ENCODE measurements at regions not wholly inside any gene's neighbourhood (a gene's known extent, or its start where the extent isn't known, plus 50 kb on each side); places are given as distances from the start of the nearest gene placed in this dataset.

DNA sequence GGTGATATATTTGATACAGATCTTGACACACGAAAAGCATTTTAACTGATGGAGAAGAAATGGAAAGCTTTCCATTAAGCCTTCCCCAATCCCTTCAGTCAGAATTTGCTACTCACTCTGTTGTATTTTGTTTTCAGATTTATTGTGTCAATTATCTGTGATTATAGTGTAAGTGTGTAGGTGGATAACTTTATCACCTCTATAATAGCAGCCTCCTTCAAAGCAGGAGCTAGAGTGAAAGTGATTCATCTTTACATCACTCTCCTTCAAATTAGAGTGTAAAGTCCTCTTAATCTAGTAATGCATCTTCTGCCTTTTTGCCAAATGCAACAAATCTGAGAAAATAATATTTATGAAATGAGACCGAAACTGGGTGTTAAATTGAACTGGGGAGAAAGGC lies 459.7 kb upstream of the ZP4 start:
- no peak overlapping the region for H3K9ac ChIP-seq (ENCODE audit: low read depth, low read length)
- TF ChIP-seq, protein P1, sequence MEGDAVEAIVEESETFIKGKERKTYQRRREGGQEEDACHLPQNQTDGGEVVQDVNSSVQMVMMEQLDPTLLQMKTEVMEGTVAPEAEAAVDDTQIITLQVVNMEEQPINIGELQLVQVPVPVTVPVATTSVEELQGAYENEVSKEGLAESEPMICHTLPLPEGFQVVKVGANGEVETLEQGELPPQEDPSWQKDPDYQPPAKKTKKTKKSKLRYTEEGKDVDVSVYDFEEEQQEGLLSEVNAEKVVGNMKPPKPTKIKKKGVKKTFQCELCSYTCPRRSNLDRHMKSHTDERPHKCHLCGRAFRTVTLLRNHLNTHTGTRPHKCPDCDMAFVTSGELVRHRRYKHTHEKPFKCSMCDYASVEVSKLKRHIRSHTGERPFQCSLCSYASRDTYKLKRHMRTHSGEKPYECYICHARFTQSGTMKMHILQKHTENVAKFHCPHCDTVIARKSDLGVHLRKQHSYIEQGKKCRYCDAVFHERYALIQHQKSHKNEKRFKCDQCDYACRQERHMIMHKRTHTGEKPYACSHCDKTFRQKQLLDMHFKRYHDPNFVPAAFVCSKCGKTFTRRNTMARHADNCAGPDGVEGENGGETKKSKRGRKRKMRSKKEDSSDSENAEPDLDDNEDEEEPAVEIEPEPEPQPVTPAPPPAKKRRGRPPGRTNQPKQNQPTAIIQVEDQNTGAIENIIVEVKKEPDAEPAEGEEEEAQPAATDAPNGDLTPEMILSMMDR (IDR thresholded peaks at IDR 0.05; ENCODE audit: borderline replicate concordance, extremely low read depth, low read length, poor library complexity, severe bottlenecking) = no peak
- no peak for TF ChIP-seq EZH2 (IDR thresholded peaks at IDR 0.05; ENCODE audit: borderline replicate concordance, low read depth, low read length, severe bottlenecking)
- DNase-seq (no peak), ATAC-seq (ENCODE audit: insufficient read depth, low read depth) (no peak)
- H2AFZ ChIP-seq (ENCODE audit: low read depth, low read length) = no peak overlapping the region
- no peaks in the 10 kb centered on the region for H3K4me1 ChIP-seq (ENCODE audit: insufficient read depth, low read length)
- H3K4me3 ChIP-seq (ENCODE audit: low read depth in 1 of 2, low read length in 2 of 2) = no peak overlapping the region
- no peak overlapping the region for H3K27ac ChIP-seq (ENCODE audit: low read length)
- H3K9me3 ChIP-seq (ENCODE audit: insufficient read depth, low read length, severe bottlenecking) = no peaks in the 10 kb centered on the region
- H3K27me3 ChIP-seq (ENCODE audit: insufficient read depth, low read length, poor library complexity) = no peaks in the 10 kb centered on the region
- H3K79me2 ChIP-seq (ENCODE audit: insufficient read depth, low read length) = no peaks in the 10 kb centered on the region
- no peaks in the 10 kb centered on the region for H3K36me3 ChIP-seq (ENCODE audit: insufficient read depth, low read length)
- no peak overlapping the region for H3K4me2 ChIP-seq (ENCODE audit: insufficient read depth, low read length)
- H4K20me1 ChIP-seq (ENCODE audit: insufficient read depth, low read length) = no peaks in the 10 kb centered on the region

DNA sequence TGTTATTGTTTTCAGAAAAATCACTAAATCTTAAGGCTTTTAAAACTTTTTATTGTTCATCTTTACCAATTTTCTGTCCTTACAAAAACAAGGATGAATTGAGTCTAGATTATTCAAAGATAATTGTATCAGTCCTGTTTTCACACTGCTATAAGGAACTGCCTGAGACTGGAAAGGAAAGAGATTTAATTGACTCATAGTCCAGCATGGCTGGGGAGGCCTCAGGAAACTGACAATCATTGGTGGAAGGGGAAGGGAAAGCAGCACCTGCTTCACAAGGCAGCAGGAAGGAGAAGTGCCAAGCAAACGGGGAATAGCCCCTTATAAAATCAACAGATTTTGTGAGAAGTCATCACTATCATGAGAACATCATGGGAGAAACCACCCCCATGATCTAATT lies 455.6 kb upstream of the ZP4 start:
- TF ChIP-seq EZH2 (IDR thresholded peaks at IDR 0.05; ENCODE audit: borderline replicate concordance, low read depth, low read length, severe bottlenecking) = no peak
- TF ChIP-seq, protein P1 (IDR thresholded peaks at IDR 0.05; ENCODE audit: borderline replicate concordance, extremely low read depth, low read length, poor library complexity, severe bottlenecking) = no peak
- H3K4me2 ChIP-seq (ENCODE audit: insufficient read depth, low read length) = no peak overlapping the region
- no peak for DNase-seq
- no peaks in the 10 kb centered on the region for H3K36me3 ChIP-seq (ENCODE audit: insufficient read depth, low read length)
- no peak overlapping the region for H3K27ac ChIP-seq (ENCODE audit: low read length)
- no peaks in the 10 kb centered on the region for H3K27me3 ChIP-seq (ENCODE audit: insufficient read depth, low read length, poor library complexity)
- ATAC-seq (ENCODE audit: insufficient read depth, low read depth) = no peak
- H3K79me2 ChIP-seq (ENCODE audit: insufficient read depth, low read length) = no peaks in the 10 kb centered on the region
- no peak overlapping the region for H3K9ac ChIP-seq (ENCODE audit: low read depth, low read length)
- no peaks in the 10 kb centered on the region for H3K4me1 ChIP-seq (ENCODE audit: insufficient read depth, low read length)
- H2AFZ ChIP-seq (ENCODE audit: low read depth, low read length) = no peak overlapping the region
- no peaks in the 10 kb centered on the region for H3K9me3 ChIP-seq (ENCODE audit: insufficient read depth, low read length, severe bottlenecking)
- no peaks in the 10 kb centered on the region for H4K20me1 ChIP-seq (ENCODE audit: insufficient read depth, low read length)
- H3K4me3 ChIP-seq (ENCODE audit: low read depth in 1 of 2, low read length in 2 of 2) = no peak overlapping the region

DNA sequence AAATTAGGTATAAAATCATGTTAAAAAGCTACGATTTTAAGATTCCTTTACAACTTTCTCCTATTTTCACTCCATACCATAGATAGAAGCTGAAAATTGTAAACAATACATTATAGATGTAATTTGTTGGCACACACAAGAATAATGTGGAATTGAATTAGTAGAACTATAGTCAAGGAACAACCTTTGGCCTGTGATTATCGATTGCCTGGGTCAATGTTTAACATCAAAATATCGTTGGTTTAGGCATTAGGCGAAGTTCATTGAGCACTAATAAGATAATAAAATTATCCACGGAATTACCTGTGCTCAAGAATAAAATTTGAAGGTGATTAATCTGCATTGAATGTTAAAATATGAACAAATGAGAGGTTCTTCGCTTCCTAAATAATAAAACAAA lies 455.1 kb upstream of the ZP4 start:
- H3K27ac ChIP-seq (ENCODE audit: low read length) = no peak overlapping the region
- ATAC-seq (ENCODE audit: insufficient read depth, low read depth) (no peak), DNase-seq (no peak)
- H3K36me3 ChIP-seq (ENCODE audit: insufficient read depth, low read length) = no peaks in the 10 kb centered on the region
- no peaks in the 10 kb centered on the region for H4K20me1 ChIP-seq (ENCODE audit: insufficient read depth, low read length)
- no peak overlapping the region for H3K4me2 ChIP-seq (ENCODE audit: insufficient read depth, low read length)
- no peak for TF ChIP-seq EZH2 (IDR thresholded peaks at IDR 0.05; ENCODE audit: borderline replicate concordance, low read depth, low read length, severe bottlenecking)
- TF ChIP-seq, protein P1 (IDR thresholded peaks at IDR 0.05; ENCODE audit: borderline replicate concordance, extremely low read depth, low read length, poor library complexity, severe bottlenecking) = no peak
- H2AFZ ChIP-seq (ENCODE audit: low read depth, low read length) = no peak overlapping the region
- no peaks in the 10 kb centered on the region for H3K4me1 ChIP-seq (ENCODE audit: insufficient read depth, low read length)
- H3K9ac ChIP-seq (ENCODE audit: low read depth, low read length) = no peak overlapping the region
- H3K79me2 ChIP-seq (ENCODE audit: insufficient read depth, low read length) = no peaks in the 10 kb centered on the region
- H3K9me3 ChIP-seq (ENCODE audit: insufficient read depth, low read length, severe bottlenecking) = no peaks in the 10 kb centered on the region
- H3K4me3 ChIP-seq (ENCODE audit: low read depth in 1 of 2, low read length in 2 of 2) = no peak overlapping the region
- no peaks in the 10 kb centered on the region for H3K27me3 ChIP-seq (ENCODE audit: insufficient read depth, low read length, poor library complexity)

DNA sequence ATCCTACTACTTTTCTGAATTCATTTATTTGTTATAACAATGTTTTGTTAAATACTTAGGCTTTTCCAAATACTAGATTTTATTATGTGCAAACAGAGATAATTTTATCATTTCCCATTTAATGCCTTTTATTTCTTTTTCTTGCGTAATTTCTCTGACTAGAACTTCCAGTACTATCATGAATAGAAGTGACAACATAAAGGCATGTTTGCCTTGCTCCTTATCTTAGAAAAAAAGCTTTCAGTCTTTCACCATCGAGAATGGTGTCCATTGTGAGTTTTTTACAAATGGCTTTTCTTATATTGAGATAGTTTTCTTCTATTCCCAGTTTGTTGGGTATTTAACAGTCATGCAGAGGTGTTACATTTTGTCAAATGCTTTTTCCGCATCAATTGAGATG lies 453.1 kb upstream of the ZP4 start:
- H3K4me2 ChIP-seq (ENCODE audit: insufficient read depth, low read length) = no peak overlapping the region
- no peak overlapping the region for H3K4me3 ChIP-seq (ENCODE audit: low read depth in 1 of 2, low read length in 2 of 2)
- H3K36me3 ChIP-seq (ENCODE audit: insufficient read depth, low read length) = no peaks in the 10 kb centered on the region
- DNase-seq (no peak), ATAC-seq (ENCODE audit: insufficient read depth, low read depth) (no peak)
- no peaks in the 10 kb centered on the region for H3K79me2 ChIP-seq (ENCODE audit: insufficient read depth, low read length)
- H3K27ac ChIP-seq (ENCODE audit: low read length) = no peak overlapping the region
- no peaks in the 10 kb centered on the region for H4K20me1 ChIP-seq (ENCODE audit: insufficient read depth, low read length)
- no peak overlapping the region for H2AFZ ChIP-seq (ENCODE audit: low read depth, low read length)
- no peak overlapping the region for H3K9ac ChIP-seq (ENCODE audit: low read depth, low read length)
- H3K4me1 ChIP-seq (ENCODE audit: insufficient read depth, low read length) = no peaks in the 10 kb centered on the region
- no peaks in the 10 kb centered on the region for H3K9me3 ChIP-seq (ENCODE audit: insufficient read depth, low read length, severe bottlenecking)
- TF ChIP-seq, protein P1 (IDR thresholded peaks at IDR 0.05; ENCODE audit: borderline replicate concordance, extremely low read depth, low read length, poor library complexity, severe bottlenecking) = no peak
- no peak for TF ChIP-seq EZH2 (IDR thresholded peaks at IDR 0.05; ENCODE audit: borderline replicate concordance, low read depth, low read length, severe bottlenecking)
- no peaks in the 10 kb centered on the region for H3K27me3 ChIP-seq (ENCODE audit: insufficient read depth, low read length, poor library complexity)

Data from DND-41 (cell line).